Hippocampal formation (tissue), 2 donors: ENCODE measurements at regions not wholly inside any gene's neighbourhood (a gene's known extent, or its start where the extent isn't known, plus 50 kb on each side); places are given as distances from the start of the nearest gene placed in this dataset.
A peak's percentile ranks its signal among the peaks of the same experiment; 100 is the strongest.
"Not testable (repeated sequence)": the region's sequence is repeated elsewhere in the genome, so short reads cannot be mapped to it uniquely, and the experiment has no call there.

Experiments used
- DNase-seq, 2 donors: peaks; one replicate each; lab custom pipeline; 2025; lab: John Stamatoyannopoulos, UW

- no peak for DNase-seq
Measured at GRCh38 chr2:48043746-48044145, 137.4 kb upstream of the FBXO11 start.

GRCh38 chr2:48045613-48046012 is 139.3 kb upstream of the FBXO11 start:
- DNase-seq = no peak

- DNase-seq = no peak
Measured at GRCh38 chr2:48048476-48049171, 142.3 kb upstream of the FBXO11 start.

DNA sequence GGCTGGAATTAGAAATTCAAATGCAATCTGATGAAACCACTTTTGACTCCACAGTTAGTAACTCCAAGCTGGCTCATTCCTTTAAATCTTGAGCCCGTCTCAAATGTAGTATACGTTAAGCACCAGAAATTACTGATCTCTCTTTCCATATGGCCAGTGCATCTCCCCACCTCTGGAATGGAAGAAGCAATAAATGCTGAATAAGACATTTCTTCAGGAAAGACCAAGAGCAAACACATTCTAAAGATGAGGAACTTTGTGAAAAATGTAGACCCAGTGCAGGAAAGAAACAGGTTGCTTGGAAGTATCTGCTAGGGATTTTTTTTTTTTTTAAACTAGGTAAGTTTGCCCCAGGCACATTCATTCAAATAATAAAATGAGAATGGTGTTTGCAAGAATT is 143.1 kb upstream of the FBXO11 start:
- no peak for DNase-seq

DNA sequence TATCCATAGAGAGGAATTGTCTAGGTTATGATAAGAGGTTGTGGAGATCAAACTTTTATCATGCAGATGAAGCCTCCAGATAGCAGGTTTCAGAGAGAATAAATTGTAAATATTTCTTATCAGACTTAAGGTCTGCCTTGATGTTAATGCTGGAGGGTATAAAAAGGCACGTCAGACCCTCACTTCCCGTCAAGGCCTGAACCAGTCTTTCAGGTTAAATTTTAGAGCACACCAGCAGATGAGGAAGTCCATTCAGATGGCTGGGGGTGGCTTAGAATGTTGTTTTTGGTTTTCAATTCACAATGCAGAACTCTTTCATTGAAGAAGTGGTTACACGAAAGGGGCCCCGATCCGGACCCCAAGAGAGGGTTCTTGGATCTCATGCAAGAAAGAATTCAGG is 144.4 kb upstream of the FBXO11 start:
- DNase-seq = no peak

GRCh38 chr2:48059975-48060374 is 153.7 kb upstream of the FBXO11 start:
- DNase-seq = no peak

- DNase-seq = not testable (repeated sequence)
Measured at GRCh38 chr2:48061656-48062055, 155.4 kb upstream of the FBXO11 start.

DNA sequence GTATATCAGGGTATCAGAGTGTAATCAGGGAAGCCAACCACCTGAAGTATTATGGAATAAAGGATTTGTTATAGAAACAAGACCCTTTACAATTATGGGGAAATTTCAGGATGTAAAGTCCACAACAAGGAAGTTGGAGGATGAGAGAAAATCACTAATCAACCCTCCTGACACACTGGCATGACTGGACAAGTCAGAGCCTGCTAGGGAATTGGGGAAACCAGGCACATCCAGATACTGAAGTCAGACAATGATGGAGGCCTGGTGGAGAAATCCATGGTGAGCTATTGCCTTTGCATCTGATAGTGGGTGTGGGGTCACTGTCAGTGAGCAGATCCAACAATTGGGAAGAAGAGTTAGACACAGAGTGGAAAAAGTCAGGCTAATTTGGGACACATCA is 158.8 kb upstream of the FBXO11 start:
- DNase-seq = no peak

- no peak for DNase-seq
Measured at GRCh38 chr2:48066000-48066399, 159.7 kb upstream of the FBXO11 start.

GRCh38 chr2:48069769-48070168 is 163.5 kb upstream of the FBXO11 start:
- DNase-seq = no peak

DNA sequence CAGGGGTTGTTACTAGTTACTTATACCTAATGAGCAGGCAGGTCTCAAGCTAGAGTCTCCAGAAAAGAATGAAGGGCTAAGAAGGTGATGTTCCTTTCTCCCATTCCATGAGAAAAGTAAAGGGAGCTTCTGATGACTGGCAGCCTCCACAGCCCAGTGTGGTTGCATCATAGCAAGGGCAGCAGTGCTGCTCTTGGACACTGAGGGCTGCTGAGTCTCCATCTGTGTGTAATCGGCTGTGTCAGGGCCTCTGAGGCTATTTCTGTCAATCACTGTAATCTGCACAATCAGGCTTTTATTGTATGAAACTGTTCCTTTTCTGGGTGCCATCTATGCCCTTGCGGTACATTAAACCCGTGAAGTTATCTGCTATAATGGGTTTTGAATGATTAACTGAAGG is 164.1 kb upstream of the FBXO11 start:
- no peak for DNase-seq

- no peak for DNase-seq
Measured at GRCh38 chr2:48072583-48072982, 166.3 kb upstream of the FBXO11 start.

- DNase-seq = no peak
Measured at GRCh38 chr2:48075631-48076030, 169.3 kb upstream of the FBXO11 start.

- peak in 1 of 2 donors; percentile 48 for DNase-seq
Measured at GRCh38 chr2:48080534-48081316, 174.4 kb upstream of the FBXO11 start.

GRCh38 chr2:48081317-48081628 is 175.0 kb upstream of the FBXO11 start:
- DNase-seq = no peak

DNA sequence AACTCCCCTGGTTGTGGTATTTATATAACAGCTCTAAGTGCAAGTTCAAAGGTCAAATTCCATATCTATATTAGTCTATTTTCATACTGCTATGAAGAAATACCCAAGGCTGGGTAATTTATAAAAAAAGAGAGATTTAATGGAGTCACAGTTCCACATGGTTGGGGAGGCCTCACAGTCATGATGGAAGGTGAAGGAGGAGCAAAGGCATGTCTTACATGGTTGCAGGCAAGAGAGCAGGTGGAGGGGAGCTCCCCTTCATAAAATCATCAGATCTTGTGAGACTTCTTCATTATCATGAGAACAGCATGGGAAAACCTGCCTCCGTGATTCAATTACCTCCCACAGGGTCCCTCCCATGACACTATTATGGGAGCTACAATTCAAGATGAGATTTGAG is 179.6 kb upstream of the FBXO11 start:
- no peak for DNase-seq

GRCh38 chr2:48088994-48089393 is 182.7 kb upstream of the FBXO11 start:
- no peak for DNase-seq

DNA sequence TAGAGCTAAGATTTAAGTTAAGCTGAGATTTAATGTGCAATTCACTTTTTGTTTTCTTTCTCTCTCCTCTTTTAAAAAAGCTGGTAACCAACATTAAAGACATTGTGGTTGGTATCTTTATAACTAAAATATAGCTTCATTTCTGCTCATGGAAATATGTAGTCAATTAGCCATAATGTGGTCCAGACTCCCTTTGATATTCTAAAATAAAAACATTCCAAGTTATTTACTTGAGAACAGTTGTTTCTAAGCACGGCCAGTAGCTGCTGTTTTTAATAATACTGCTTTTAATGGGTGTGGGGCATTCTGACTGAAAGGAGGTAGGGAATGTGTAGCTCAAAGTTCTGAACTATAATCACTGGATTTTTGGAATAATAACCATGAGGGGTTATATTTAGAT is 183.3 kb upstream of the FBXO11 start:
- DNase-seq = no peak

GRCh38 chr2:48092846-48093803 is 186.8 kb upstream of the FBXO11 start:
- no peak for DNase-seq

GRCh38 chr2:48096765-48097164 is 190.5 kb upstream of the FBXO11 start:
- not testable (repeated sequence) for DNase-seq

GRCh38 chr2:48098539-48098938 is 192.2 kb upstream of the FBXO11 start:
- no peak for DNase-seq

DNA sequence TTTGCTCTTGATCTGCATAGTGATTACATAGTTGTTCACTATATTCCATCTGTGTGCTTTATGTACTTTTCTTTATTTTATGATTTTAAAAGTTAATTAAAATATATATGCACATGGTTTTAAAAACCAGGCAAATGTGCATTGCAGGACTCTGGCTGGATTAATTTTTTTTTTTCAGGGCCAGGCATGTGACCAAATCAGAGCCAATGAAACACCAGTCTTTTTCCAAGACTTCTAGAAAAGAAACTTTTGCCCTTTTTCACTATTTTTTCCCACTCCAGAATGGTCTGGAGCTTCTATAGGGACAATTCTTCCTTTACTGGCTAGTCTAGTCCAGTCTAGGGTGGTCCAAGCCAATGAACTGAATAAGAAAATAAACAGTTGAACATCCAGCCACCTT is 198.1 kb upstream of the FBXO11 start:
- no peak for DNase-seq

- DNase-seq = peak in 1 of 2 donors; percentile 9
Measured at GRCh38 chr2:48105848-48106247, 199.6 kb upstream of the FBXO11 start.
